RWPE2 (cell line): ENCODE measurements at regions not wholly inside any gene's neighbourhood (a gene's known extent, or its start where the extent isn't known, plus 50 kb on each side); places are given as distances from the start of the nearest gene placed in this dataset.
"Not testable (repeated sequence)": the region's sequence is repeated elsewhere in the genome, so short reads cannot be mapped to it uniquely, and the experiment has no call there.

Experiments used
- ATAC-seq: fragments of 200-7000 bp; cut with Tn5 transposase; 3 replicates; pipeline ENCODE4 v1.9.1; 2021; ENCODE audit warnings: low read depth
- DNase-seq: peaks from one replicate; pipeline ENCODE4 v3.0.0-alpha.2; 2020; ENCODE audit warnings: low spot score
- H3K27ac ChIP-seq: fragments of 450-650 bp; 2 replicates; pipeline ENCODE4 v1.5.1; 2017; ENCODE audit warnings: mild to moderate bottlenecking; ENCODE audit not compliant: poor library complexity, severe bottlenecking
- H3K27me3 ChIP-seq: fragments of 250-450 bp; sonication (Bioruptor Pico); 2 replicates; pipeline ENCODE4 v1.5.1; 2021; ENCODE audit warnings: mild to moderate bottlenecking, moderate library complexity; ENCODE audit not compliant: insufficient read depth, poor library complexity, severe bottlenecking
- H3K36me3 ChIP-seq: fragments of 250-450 bp; sonication (Bioruptor Pico); 2 replicates; pipeline ENCODE4 v1.5.1; 2020; ENCODE audit warnings: low read depth, mild to moderate bottlenecking, moderate library complexity
- H3K4me1 ChIP-seq: fragments of 250-450 bp; sonication (Bioruptor Pico); 2 replicates; pipeline ENCODE4 v1.5.1; 2021; ENCODE audit warnings: mild to moderate bottlenecking, moderate library complexity; ENCODE audit not compliant: insufficient read depth, poor library complexity, severe bottlenecking
- H3K4me3 ChIP-seq: fragments of 250-450 bp; sonication (Bioruptor Pico); 2 replicates; pipeline ENCODE4 v1.5.1; 2021; ENCODE audit warnings: mild to moderate bottlenecking, moderate library complexity; ENCODE audit not compliant: severe bottlenecking
- H3K9me3 ChIP-seq: fragments of 250-450 bp; sonication (Bioruptor Pico); 2 replicates; pipeline ENCODE4 v1.5.1; 2021; ENCODE audit warnings: mild to moderate bottlenecking, moderate library complexity; ENCODE audit not compliant: severe bottlenecking
- CTCF ChIP-seq: fragments of 450-650 bp; IDR thresholded peaks from one replicate; pipeline ENCODE4 v1.5.1; 2017; ENCODE audit warnings: mild to moderate bottlenecking, moderate library complexity; ENCODE audit not compliant: poor library complexity, severe bottlenecking

GRCh38 chr12:17030338-17030737, 424.4 kb upstream of the LMO3 start:
- no peak overlapping the region for H3K4me3 ChIP-seq
- no peaks in the 10 kb centered on the region for H3K27me3 ChIP-seq
- no peaks in the 10 kb centered on the region for H3K36me3 ChIP-seq
- no peaks in the 10 kb centered on the region for H3K4me1 ChIP-seq
- TF ChIP-seq CTCF, result no peak
- ATAC-seq, result no peak
- H3K9me3 ChIP-seq, result no peaks in the 10 kb centered on the region
- DNase-seq, result no peak
- H3K27ac ChIP-seq, result no peak overlapping the region

GRCh38 chr12:17028348-17028747, 422.4 kb upstream of the LMO3 start:
- no peaks in the 10 kb centered on the region for H3K9me3 ChIP-seq
- DNase-seq (no peak), ATAC-seq (no peak)
- no peaks in the 10 kb centered on the region for H3K36me3 ChIP-seq
- H3K27me3 ChIP-seq, result no peaks in the 10 kb centered on the region
- H3K4me1 ChIP-seq, result no peaks in the 10 kb centered on the region
- TF ChIP-seq CTCF, result peak; percentile 24
- H3K4me3 ChIP-seq, result no peak overlapping the region
- H3K27ac ChIP-seq, result no peak overlapping the region

GRCh38 chr12:17025424-17025823, 419.5 kb upstream of the LMO3 start:
- H3K4me1 ChIP-seq, DNase-seq, H3K9me3 ChIP-seq, H3K36me3 ChIP-seq, H3K27me3 ChIP-seq, H3K27ac ChIP-seq, ATAC-seq, H3K4me3 ChIP-seq: not testable (repeated sequence)

- Histone ChIP-seq H3K4me3 (no peak overlapping the region), H3K36me3 (no peaks in the 10 kb centered on the region), H3K27ac (no peak overlapping the region), H3K27me3 (no peaks in the 10 kb centered on the region), H3K4me1 (peaks cover 3% of the 10 kb centered on the region), H3K9me3 (no peaks in the 10 kb centered on the region)
- ATAC-seq (no peak), DNase-seq (no peak)
- TF ChIP-seq CTCF, result no peak
Observed at GRCh38 chr12:17020765-17021164, 414.8 kb upstream of the LMO3 start.

GRCh38 chr12:17017402-17017801, 411.4 kb upstream of the LMO3 start:
- no peak for TF ChIP-seq CTCF
- DNase-seq, result no peak
- no peak for ATAC-seq
- Histone ChIP-seq H3K9me3 (no peaks in the 10 kb centered on the region), H3K27me3 (no peaks in the 10 kb centered on the region), H3K27ac (peak overlapping the region; percentile 49), H3K36me3 (no peaks in the 10 kb centered on the region), H3K4me3 (no peak overlapping the region), H3K4me1 (peaks cover 4% of the 10 kb centered on the region)
